Natural killer cell (primary cell): ENCODE measurements at regions not wholly inside any gene's neighbourhood (a gene's known extent, or its start where the extent isn't known, plus 50 kb on each side); places are given as distances from the start of the nearest gene placed in this dataset.

Experiments
- ATAC-seq, 3 donors: fragments of 150-1000 bp in 2 of 3; fragments of 200-7000 bp in 1 of 3; cut with Tn5 transposase; 1 replicate in 1 of 3; 2 replicates in 2 of 3; pipeline ENCODE4 v1.10.0; 2021; ENCODE audit warnings: mild to moderate bottlenecking in 2 of 3, moderate library complexity in 2 of 3
- DNase-seq, 2 donors: peaks; one replicate each; pipeline versions ENCODE4 v3.0.0 to v3.0.0-alpha.2; 2013 to 2021; ENCODE audit warnings: mixed read lengths in 1 of 2
- H3K27ac ChIP-seq: one replicate; pipeline ENCODE4 v1.5.1; 2013; ENCODE audit warnings: mild to moderate bottlenecking, low read length
- H3K27me3 ChIP-seq: one replicate; pipeline ENCODE4 v1.6.1; 2013; ENCODE audit warnings: low read length; ENCODE audit not compliant: control insufficient read depth, insufficient read depth
- H3K36me3 ChIP-seq: one replicate; pipeline ENCODE4 v1.6.1; 2013; ENCODE audit warnings: low read length; ENCODE audit not compliant: control insufficient read depth, insufficient read depth
- H3K4me1 ChIP-seq: one replicate; pipeline ENCODE4 v1.6.1; 2013; ENCODE audit warnings: low read length; ENCODE audit not compliant: control insufficient read depth, insufficient read depth
- H3K4me3 ChIP-seq: one replicate; pipeline ENCODE4 v1.5.1; 2013; ENCODE audit warnings: low read length
- H3K9me3 ChIP-seq: one replicate; pipeline ENCODE4 v1.6.1; 2013; ENCODE audit warnings: low read length; ENCODE audit not compliant: control insufficient read depth, insufficient read depth
- H3K27ac Mint-ChIP-seq, 2 donors: one replicate each; pipeline ENCODE4 v1.8.0; 2022; ENCODE audit warnings: mild to moderate bottlenecking in 2 of 2, mixed read lengths in 2 of 2, moderate library complexity in 1 of 2
- H3K27me3 Mint-ChIP-seq, 2 donors: one replicate each; pipeline ENCODE4 v1.8.0; 2022; ENCODE audit warnings: low read depth in 2 of 2, mixed read lengths in 2 of 2
- H3K36me3 Mint-ChIP-seq: one replicate; pipeline ENCODE4 v1.8.0; 2022; ENCODE audit warnings: mixed read lengths
- H3K4me1 Mint-ChIP-seq, 2 donors: one replicate each; pipeline ENCODE4 v1.8.0; 2022; ENCODE audit warnings: mixed read lengths in 2 of 2
- H3K4me3 Mint-ChIP-seq: one replicate; pipeline ENCODE4 v1.8.0; 2022; ENCODE audit warnings: mild to moderate bottlenecking, moderate library complexity, mixed read lengths
- H3K9me3 Mint-ChIP-seq, 2 donors: one replicate each; pipeline ENCODE4 v1.8.0; 2022; ENCODE audit warnings: mixed read lengths in 2 of 2
- CTCF ChIP-seq: fragments of 200-600 bp; IDR thresholded peaks from one replicate; pipeline ENCODE4 v1.8.0; 2022; ENCODE audit warnings: antibody characterized with exemption
- WGBS: methylation state at CpG from one replicate; pipeline ENCODE4 v1.1.7; 2013; ENCODE audit warnings: missing lambda C conversion rate; ENCODE audit not compliant: insufficient coverage; 5-methylcytosine and 5-hydroxymethylcytosine counted together
- intact Hi-C: fragments of 100-400 bp; cut with micrococcal nuclease; formaldehyde crosslinking; loops from one replicate; pipeline ENCODE4 v1.14.2; 2022

- 89% methylated on average over 10 of the region's 10 CpGs for WGBS
- H3K4me3 ChIP-seq, result no peak overlapping the region
- no peak for ATAC-seq
- H3K27me3 Mint-ChIP-seq, result peaks cover 23 to 34% of the 10 kb centered on the region in 2 donors
- no peak for DNase-seq
- H3K36me3 Mint-ChIP-seq, result no peaks in the 10 kb centered on the region
- H3K9me3 Mint-ChIP-seq, result no peaks in the 10 kb centered on the region
- peaks cover 5% of the 10 kb centered on the region for H3K27me3 ChIP-seq
- H3K9me3 ChIP-seq, result no peaks in the 10 kb centered on the region
- H3K4me1 Mint-ChIP-seq, result peaks cover 0 to 6% of the 10 kb centered on the region in 2 donors
- no peak overlapping the region for H3K4me3 Mint-ChIP-seq
- H3K4me1 ChIP-seq, result peaks cover 4% of the 10 kb centered on the region
- no peak overlapping the region for H3K27ac ChIP-seq
- no peak overlapping the region for H3K27ac Mint-ChIP-seq
- H3K36me3 ChIP-seq, result no peaks in the 10 kb centered on the region
- no peak for TF ChIP-seq CTCF
- intact Hi-C loops, result loop anchor here (10.0 kb wide), 1 partner anchor 135 kb away; no protein-coding TSS in a partner anchor
Measured at GRCh38 chr1:84759756-84760155, 69.5 kb upstream of the SSX2IP start.

- intact Hi-C loops, result loop anchor here (10.0 kb wide), 1 partner anchor 134 kb away; no protein-coding TSS in a partner anchor
- no peak for TF ChIP-seq CTCF
- no peak overlapping the region for H3K4me3 Mint-ChIP-seq
Measured at GRCh38 chr1:84758968-84759491, 68.8 kb upstream of the SSX2IP start.

GRCh38 chr1:84758476-84758875 is 68.2 kb upstream of the SSX2IP start:
- DNase-seq (no peak), ATAC-seq (no peak)
- intact Hi-C loops, result loop anchor here (10.0 kb wide), 1 partner anchor 134 kb away; no protein-coding TSS in a partner anchor
- Histone ChIP-seq H3K9me3 (no peaks in the 10 kb centered on the region), H3K27me3 (peaks cover 5% of the 10 kb centered on the region), H3K4me1 (peaks cover 4% of the 10 kb centered on the region), H3K4me3 (no peak overlapping the region), H3K27ac (no peak overlapping the region), H3K36me3 (no peaks in the 10 kb centered on the region)
- Mint-ChIP-seq H3K9me3 (no peaks in the 10 kb centered on the region), H3K27me3 (peaks cover 19 to 27% of the 10 kb centered on the region in 2 donors), H3K4me3 (no peak overlapping the region), H3K27ac (no peak overlapping the region), H3K36me3 (no peaks in the 10 kb centered on the region), H3K4me1 (peaks cover 1 to 7% of the 10 kb centered on the region in 2 donors)
- 63% methylated on average over 3 of the region's 3 CpGs for WGBS
- TF ChIP-seq CTCF, result no peak

More at GRCh38 chr1:84758968-84759491, 68.8 kb upstream of the SSX2IP start:
- Histone ChIP-seq H3K4me3 (no peak overlapping the region), H3K27ac (no peak overlapping the region), H3K36me3 (no peaks in the 10 kb centered on the region), H3K27me3 (peaks cover 5% of the 10 kb centered on the region), H3K4me1 (peaks cover 4% of the 10 kb centered on the region), H3K9me3 (no peaks in the 10 kb centered on the region)
- Mint-ChIP-seq H3K36me3 (no peaks in the 10 kb centered on the region), H3K4me1 (peaks cover 0 to 6% of the 10 kb centered on the region in 2 donors), H3K27ac (no peak overlapping the region), H3K9me3 (no peaks in the 10 kb centered on the region), H3K27me3 (peaks cover 22 to 31% of the 10 kb centered on the region in 2 donors)
- 9% methylated on average over 13 of the region's 15 CpGs for WGBS
- DNase-seq, result peak in 1 of 2 donors; percentile 12
- ATAC-seq, result peak in 1 of 3 donors; percentile 28

- Mint-ChIP-seq H3K4me1 (peaks cover 5 to 10% of the 10 kb centered on the region in 2 donors), H3K27me3 (peaks cover 20 to 32% of the 10 kb centered on the region in 2 donors), H3K27ac (no peak overlapping the region), H3K9me3 (no peaks in the 10 kb centered on the region), H3K36me3 (no peaks in the 10 kb centered on the region), H3K4me3 (no peak overlapping the region)
- H3K9me3 ChIP-seq, result no peaks in the 10 kb centered on the region
- ATAC-seq (no peak), DNase-seq (no peak)
- no peaks in the 10 kb centered on the region for H3K36me3 ChIP-seq
- WGBS, result 82% methylated on average over 3 of the region's 4 CpGs
- no peak overlapping the region for H3K27ac ChIP-seq
- TF ChIP-seq CTCF, result no peak
- peaks cover 9% of the 10 kb centered on the region for H3K27me3 ChIP-seq
- H3K4me3 ChIP-seq, result no peak overlapping the region
- peaks cover 4% of the 10 kb centered on the region for H3K4me1 ChIP-seq
- intact Hi-C loops, result loop anchor here (10.0 kb wide), 1 partner anchor 132 kb away; no protein-coding TSS in a partner anchor
Measured at GRCh38 chr1:84757301-84757700, 67.0 kb upstream of the SSX2IP start.
